Activated CD4-positive, alpha-beta T cell treated with anti-CD3 and anti-CD28 coated beads, Interleukin-2, amount 10 ng/mL, durations not matched to agents 7 days and 5 days (primary cell): ENCODE measurements at regions not wholly inside any gene's neighbourhood (a gene's known extent, or its start where the extent isn't known, plus 50 kb on each side); places are given as distances from the start of the nearest gene placed in this dataset.
"Not testable (repeated sequence)": the region's sequence is repeated elsewhere in the genome, so short reads cannot be mapped to it uniquely, and the experiment has no call there.

ENCODE experiments used
- CTCF ChIA-PET: fragments of 350-600 bp; sonication (Branson Sonifier 250); formaldehyde crosslinking; loops from one replicate; lab custom pipeline; 2021; ENCODE audit warnings: antibody characterized with exemption; lab: Charles Lee
- POLR2A ChIA-PET: fragments of 350-600 bp; sonication (Branson Sonifier 250); formaldehyde crosslinking; loops from one replicate; lab custom pipeline; 2021; ENCODE audit warnings: antibody characterized with exemption; lab: Charles Lee
- DNase-seq: peaks from one replicate; pipeline ENCODE4 v3.0.0-alpha.2; 2020
- H3K27ac Mint-ChIP-seq: one replicate; pipeline ENCODE4 v1.8.0; 2021; ENCODE audit warnings: mild to moderate bottlenecking, moderate library complexity, mixed read lengths
- H3K27me3 Mint-ChIP-seq: one replicate; pipeline ENCODE4 v1.8.0; 2021; ENCODE audit warnings: mixed read lengths
- H3K36me3 Mint-ChIP-seq: one replicate; pipeline ENCODE4 v1.8.0; 2021; ENCODE audit warnings: low read depth, mixed read lengths
- H3K4me1 Mint-ChIP-seq: one replicate; pipeline ENCODE4 v1.8.0; 2021; ENCODE audit warnings: mixed read lengths
- H3K4me3 Mint-ChIP-seq: one replicate; pipeline ENCODE4 v1.8.0; 2021; ENCODE audit warnings: mild to moderate bottlenecking, moderate library complexity, mixed read lengths
- H3K9me3 Mint-ChIP-seq: one replicate; pipeline ENCODE4 v1.8.0; 2021; ENCODE audit warnings: mixed read lengths

- POLR2A ChIA-PET, H3K27ac Mint-ChIP-seq, H3K9me3 Mint-ChIP-seq, H3K4me3 Mint-ChIP-seq, DNase-seq, H3K36me3 Mint-ChIP-seq, H3K4me1 Mint-ChIP-seq, H3K27me3 Mint-ChIP-seq: not testable (repeated sequence)
- CTCF ChIA-PET, result interaction anchor here (0.7 kb wide), 1 partner anchor 291 kb away, joined by 3 read pairs; no protein-coding TSS in a partner anchor
These were observed 57.0 kb upstream of the COBL start for GRCh38 chr7:51373607-51374006.

DNA sequence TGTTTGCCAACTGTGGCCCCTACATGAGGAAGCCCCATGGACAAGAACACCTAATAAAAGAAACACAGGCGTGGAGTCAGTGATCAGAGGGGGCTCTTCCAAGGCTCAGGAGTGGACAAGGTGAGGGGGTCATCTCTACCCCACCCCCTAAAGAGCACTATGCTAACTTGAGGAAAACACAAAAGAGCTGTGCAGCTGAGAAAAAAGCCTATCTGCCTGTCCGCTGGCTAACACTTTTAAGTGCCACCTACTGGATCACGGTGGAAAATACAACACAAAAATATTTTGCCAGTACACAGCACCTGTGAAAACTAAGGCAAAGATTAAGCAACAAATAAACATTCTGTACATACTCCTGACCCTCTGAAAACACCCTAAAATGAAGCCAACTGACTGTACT is 53.1 kb upstream of the COBL start:
- peak; percentile 7 for DNase-seq
- Mint-ChIP-seq H3K27me3 (no peaks in the 10 kb centered on the region), H3K36me3 (no peaks in the 10 kb centered on the region), H3K9me3 (no peaks in the 10 kb centered on the region), H3K27ac (no peak overlapping the region), H3K4me1 (no peaks in the 10 kb centered on the region), H3K4me3 (no peak overlapping the region)
- ChIA-PET CTCF (interaction anchor here (1.2 kb wide), 1 partner anchor 209 kb away, joined by 3 read pairs; no protein-coding TSS in a partner anchor), POLR2A (no interaction called here)

GRCh38 chr7:51369228-51369627 is 52.6 kb upstream of the COBL start:
- POLR2A ChIA-PET, CTCF ChIA-PET, H3K36me3 Mint-ChIP-seq: not testable (repeated sequence)

DNA sequence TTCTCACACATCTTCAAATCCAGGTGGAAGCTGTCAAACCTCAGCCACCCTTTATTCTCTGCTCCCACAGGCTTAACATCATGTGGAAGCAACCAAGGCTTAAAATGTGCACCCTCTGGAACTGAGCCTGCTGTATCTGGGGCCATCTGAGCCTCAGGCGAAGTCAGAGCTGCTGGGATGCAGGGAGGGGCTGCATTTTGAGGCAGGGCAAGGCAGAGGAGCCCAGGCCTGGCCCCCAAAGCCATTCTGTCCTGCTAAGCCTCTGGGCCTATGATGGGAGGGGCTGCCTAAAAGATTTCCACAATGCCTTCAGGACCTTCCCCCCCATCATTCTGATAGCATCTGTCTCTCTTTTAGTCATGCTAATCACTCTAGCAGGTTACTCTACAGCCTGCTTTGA is 51.7 kb upstream of the COBL start:
- Mint-ChIP-seq H3K9me3 (no peaks in the 10 kb centered on the region), H3K4me1 (no peaks in the 10 kb centered on the region), H3K27ac (no peak overlapping the region), H3K4me3 (no peak overlapping the region), H3K36me3 (no peaks in the 10 kb centered on the region), H3K27me3 (no peaks in the 10 kb centered on the region)
- ChIA-PET POLR2A (no interaction called here), CTCF (interaction anchor here (0.6 kb wide), 1 partner anchor 261 kb away, joined by 5 read pairs; no protein-coding TSS in a partner anchor)
- DNase-seq, result no peak

More at GRCh38 chr7:51369228-51369627, 52.6 kb upstream of the COBL start:
- not testable (repeated sequence) for H3K4me3 Mint-ChIP-seq, H3K9me3 Mint-ChIP-seq, H3K27ac Mint-ChIP-seq, H3K4me1 Mint-ChIP-seq, DNase-seq, H3K27me3 Mint-ChIP-seq

DNA sequence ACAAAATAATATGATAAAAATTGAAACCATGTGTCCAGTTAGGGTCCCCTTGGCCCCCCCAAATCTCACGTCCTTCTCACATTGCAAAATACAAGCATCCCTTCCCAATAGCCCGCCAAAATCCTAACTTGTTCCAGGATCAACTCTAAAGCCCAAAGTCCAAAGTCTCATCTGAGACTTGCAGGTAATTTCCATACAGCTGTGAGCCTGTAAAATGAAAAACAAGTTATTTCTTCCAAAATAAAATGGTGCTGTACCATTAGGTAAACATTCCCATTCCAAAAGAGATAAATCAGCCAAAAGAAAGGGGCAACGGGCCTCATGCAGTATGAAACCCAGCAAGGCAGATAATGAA is 51.0 kb upstream of the COBL start:
- H3K36me3 Mint-ChIP-seq, result no peaks in the 10 kb centered on the region
- ChIA-PET CTCF (no interaction called here), POLR2A (no interaction called here)
- no peaks in the 10 kb centered on the region for H3K4me1 Mint-ChIP-seq
- no peak overlapping the region for H3K27ac Mint-ChIP-seq
- no peaks in the 10 kb centered on the region for H3K27me3 Mint-ChIP-seq
- DNase-seq, result no peak
- no peak overlapping the region for H3K4me3 Mint-ChIP-seq
- no peaks in the 10 kb centered on the region for H3K9me3 Mint-ChIP-seq

DNA sequence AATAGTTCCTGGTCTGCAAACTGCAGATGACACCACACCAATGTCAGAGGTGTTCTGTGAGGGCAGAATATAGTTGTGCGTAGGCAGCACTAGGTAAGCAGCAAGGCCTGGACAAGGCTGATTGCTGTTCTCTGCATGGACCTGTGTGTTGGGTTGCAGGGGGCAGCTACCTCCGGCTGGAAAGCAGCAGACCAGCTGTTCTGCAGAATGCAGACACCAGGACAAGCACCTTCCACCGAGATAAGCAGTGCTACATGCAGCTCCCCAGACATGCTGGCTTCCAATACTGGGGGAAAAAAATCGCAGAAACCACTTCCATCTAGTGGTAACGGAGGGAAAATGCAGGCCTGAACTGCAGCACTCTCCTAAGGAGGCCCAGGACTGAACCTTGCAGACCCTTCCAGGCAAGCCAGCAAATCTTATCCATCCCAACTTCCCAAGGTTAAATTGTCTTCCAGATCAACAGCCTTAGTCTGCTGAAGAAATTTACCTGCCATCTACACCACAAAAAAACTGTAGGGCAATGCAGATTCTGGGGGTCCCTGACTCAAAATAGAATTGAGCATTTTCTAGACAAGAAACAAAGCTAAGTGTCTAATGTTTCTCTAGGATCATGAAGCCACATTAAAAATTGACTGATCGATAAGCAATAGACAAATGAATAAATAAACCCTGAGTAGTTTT is 50.5 kb upstream of the COBL start:
- ChIA-PET POLR2A (no interaction called here), CTCF (interaction anchor here (1.5 kb wide), 1 partner anchor 204 kb away, joined by 3 read pairs; no protein-coding TSS in a partner anchor)
- H3K4me3 Mint-ChIP-seq, result no peak overlapping the region
- DNase-seq, result peak; percentile 18
- no peaks in the 10 kb centered on the region for H3K9me3 Mint-ChIP-seq
- H3K27me3 Mint-ChIP-seq, result no peaks in the 10 kb centered on the region
- H3K36me3 Mint-ChIP-seq, result no peaks in the 10 kb centered on the region
- H3K27ac Mint-ChIP-seq, result no peak overlapping the region
- H3K4me1 Mint-ChIP-seq, result no peaks in the 10 kb centered on the region
